IMR-90 (cell line): ENCODE measurements at regions not wholly inside any gene's neighbourhood (a gene's known extent, or its start where the extent isn't known, plus 50 kb on each side); places are given as distances from the start of the nearest gene placed in this dataset.

ENCODE experiments used
- CEBPB ChIP-seq: IDR thresholded peaks from 2 replicates; pipeline ENCODE4 v1.6.1; 2012; ENCODE audit warnings: low read depth, low read length, improper control_type of control experiment
- MAFK ChIP-seq: IDR thresholded peaks from 2 replicates; pipeline ENCODE4 v1.6.1; 2012; ENCODE audit warnings: low read depth, low read length, improper control_type of control experiment
- MXI1 ChIP-seq: IDR thresholded peaks from 2 replicates; pipeline ENCODE4 v1.6.1; 2012; ENCODE audit warnings: low read depth, mild to moderate bottlenecking, low read length, moderate library complexity, borderline replicate concordance
- POLR2A ChIP-seq: IDR thresholded peaks from 2 replicates; pipeline ENCODE4 v1.6.1; 2012; ENCODE audit warnings: mild to moderate bottlenecking, low read depth, low read length
- RFX5 ChIP-seq: IDR thresholded peaks from 2 replicates; pipeline ENCODE4 v1.8.0; 2012; ENCODE audit warnings: low read depth, mild to moderate bottlenecking, low read length, moderate library complexity
- SMC3 ChIP-seq: fragments of 150-350 bp; IDR thresholded peaks from 2 replicates; pipeline ENCODE4 v1.6.1; 2016; ENCODE audit warnings: low read depth, mild to moderate bottlenecking, antibody characterized with exemption, low read length, moderate library complexity
- TF ChIP-seq, protein P1 (sequence below): conservative IDR thresholded peaks from 2 replicates; pipeline ENCODE4 v1.5.1; 2012; ENCODE audit warnings: mild to moderate bottlenecking, low read depth, low read length, improper control_type of control experiment

DNA sequence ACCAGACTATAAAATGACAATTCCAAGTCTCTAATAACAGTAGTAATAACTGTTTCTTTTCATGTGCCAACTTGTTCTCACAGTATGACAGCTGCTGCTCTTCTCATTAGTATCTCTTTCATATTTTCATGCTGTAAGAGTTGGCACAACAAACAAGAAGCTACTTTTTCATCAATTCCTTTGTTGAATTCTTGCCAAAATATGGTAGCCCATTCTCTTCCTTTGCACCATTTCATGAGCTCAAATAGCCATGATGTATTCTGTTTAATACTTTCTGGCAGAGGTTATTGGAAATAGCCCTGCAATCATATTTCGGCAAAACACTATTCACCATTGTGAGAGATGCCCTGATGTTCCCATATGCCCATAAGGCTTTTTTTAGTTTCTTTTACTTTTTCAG, 1100.7 kb downstream of the TRHDE start:
- TF ChIP-seq SMC3 (no peak), RFX5 (no peak), CEBPB (no peak), MXI1 (no peak), POLR2A (no peak), MAFK (no peak)
- TF ChIP-seq, protein P1, sequence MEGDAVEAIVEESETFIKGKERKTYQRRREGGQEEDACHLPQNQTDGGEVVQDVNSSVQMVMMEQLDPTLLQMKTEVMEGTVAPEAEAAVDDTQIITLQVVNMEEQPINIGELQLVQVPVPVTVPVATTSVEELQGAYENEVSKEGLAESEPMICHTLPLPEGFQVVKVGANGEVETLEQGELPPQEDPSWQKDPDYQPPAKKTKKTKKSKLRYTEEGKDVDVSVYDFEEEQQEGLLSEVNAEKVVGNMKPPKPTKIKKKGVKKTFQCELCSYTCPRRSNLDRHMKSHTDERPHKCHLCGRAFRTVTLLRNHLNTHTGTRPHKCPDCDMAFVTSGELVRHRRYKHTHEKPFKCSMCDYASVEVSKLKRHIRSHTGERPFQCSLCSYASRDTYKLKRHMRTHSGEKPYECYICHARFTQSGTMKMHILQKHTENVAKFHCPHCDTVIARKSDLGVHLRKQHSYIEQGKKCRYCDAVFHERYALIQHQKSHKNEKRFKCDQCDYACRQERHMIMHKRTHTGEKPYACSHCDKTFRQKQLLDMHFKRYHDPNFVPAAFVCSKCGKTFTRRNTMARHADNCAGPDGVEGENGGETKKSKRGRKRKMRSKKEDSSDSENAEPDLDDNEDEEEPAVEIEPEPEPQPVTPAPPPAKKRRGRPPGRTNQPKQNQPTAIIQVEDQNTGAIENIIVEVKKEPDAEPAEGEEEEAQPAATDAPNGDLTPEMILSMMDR, result no peak
